Thoracic aorta (tissue), 2 donors: ENCODE measurements at regions not wholly inside any gene's neighbourhood (a gene's known extent, or its start where the extent isn't known, plus 50 kb on each side); places are given as distances from the start of the nearest gene placed in this dataset.

ENCODE experiments used
- ATAC-seq: fragments of 150-250 bp; one replicate; pipeline ENCODE4 v1.8.0; 2017; ENCODE audit warnings: low read depth; ENCODE audit not compliant: insufficient number of reproducible peaks, low FRiP score
- DNase-seq: peaks from one replicate; pipeline ENCODE4 v3.0.0-alpha.2; 2020; ENCODE audit warnings: low spot score
- H3K27ac ChIP-seq, 2 donors: fragments of 200-600 bp; sonication (generic); 1 replicate in 1 of 2; 2 replicates in 1 of 2; pipeline ENCODE4 v1.5.1; 2016; ENCODE audit warnings: mild to moderate bottlenecking in 2 of 2, moderate library complexity in 2 of 2
- H3K27me3 ChIP-seq: fragments of 200-600 bp; sonication (generic); replicated peaks from 2 replicates; pipeline ENCODE4 v1.6.0; 2016; ENCODE audit warnings: mild to moderate bottlenecking; ENCODE audit not compliant: insufficient read depth
- H3K36me3 ChIP-seq: fragments of 200-600 bp; sonication (generic); one replicate; pipeline ENCODE4 v1.5.1; 2016
- H3K4me1 ChIP-seq, 2 donors: fragments of 200-600 bp; sonication (generic); 1 replicate in 1 of 2; 2 replicates in 1 of 2; pipeline versions ENCODE4 v1.5.1 to v1.6.0; 2016; ENCODE audit warnings: low read depth in 2 of 2, mild to moderate bottlenecking in 1 of 2; ENCODE audit not compliant: control insufficient read depth in 1 of 2
- H3K4me3 ChIP-seq: fragments of 200-600 bp; sonication (generic); 2 replicates; pipeline ENCODE4 v1.5.1; 2016; ENCODE audit warnings: mild to moderate bottlenecking
- H3K9me3 ChIP-seq: fragments of 200-600 bp; sonication (generic); 2 replicates; pipeline ENCODE4 v1.5.1; 2016
- CTCF ChIP-seq: fragments of 200-600 bp; sonication (generic); IDR thresholded peaks from one replicate; pipeline ENCODE4 v1.5.1; 2019; ENCODE audit warnings: antibody characterized with exemption

- H3K4me1 ChIP-seq = peaks cover 0 to 5% of the 10 kb centered on the region in 2 donors
- ATAC-seq (no peak), DNase-seq (no peak)
- no peak overlapping the region for H3K4me3 ChIP-seq
- H3K27me3 ChIP-seq = no peaks in the 10 kb centered on the region
- no peaks in the 10 kb centered on the region for H3K36me3 ChIP-seq
- TF ChIP-seq CTCF = no peak
- H3K9me3 ChIP-seq = no peaks in the 10 kb centered on the region
- H3K27ac ChIP-seq = no peak overlapping the region
These were observed 80.0 kb upstream of the NPVF start for GRCh38 chr7:25308246-25308645.

- Histone ChIP-seq H3K4me3 (no peak overlapping the region), H3K9me3 (no peaks in the 10 kb centered on the region), H3K27me3 (no peaks in the 10 kb centered on the region), H3K4me1 (no peaks in the 10 kb centered on the region), H3K36me3 (no peaks in the 10 kb centered on the region), H3K27ac (no peak overlapping the region)
- ATAC-seq = no peak
- no peak for DNase-seq
- TF ChIP-seq CTCF = no peak
These were observed 80.8 kb upstream of the NPVF start for GRCh38 chr7:25308906-25309705.

- no peak for DNase-seq
- Histone ChIP-seq H3K4me1 (no peaks in the 10 kb centered on the region), H3K27me3 (no peaks in the 10 kb centered on the region), H3K27ac (no peak overlapping the region), H3K36me3 (no peaks in the 10 kb centered on the region), H3K4me3 (no peak overlapping the region), H3K9me3 (no peaks in the 10 kb centered on the region)
- no peak for ATAC-seq
- no peak for TF ChIP-seq CTCF
These were observed 82.6 kb upstream of the NPVF start for GRCh38 chr7:25310896-25311295.

- no peak for TF ChIP-seq CTCF
- Histone ChIP-seq H3K27me3 (no peaks in the 10 kb centered on the region), H3K27ac (no peak overlapping the region), H3K4me3 (no peak overlapping the region), H3K9me3 (no peaks in the 10 kb centered on the region), H3K4me1 (no peaks in the 10 kb centered on the region), H3K36me3 (no peaks in the 10 kb centered on the region)
- DNase-seq (no peak), ATAC-seq (no peak)
These were observed 83.1 kb upstream of the NPVF start for GRCh38 chr7:25311346-25311745.

GRCh38 chr7:25312968-25313367 lies 84.7 kb upstream of the NPVF start:
- Histone ChIP-seq H3K27ac (no peak overlapping the region), H3K36me3 (no peaks in the 10 kb centered on the region), H3K9me3 (no peaks in the 10 kb centered on the region), H3K4me1 (no peaks in the 10 kb centered on the region), H3K4me3 (no peak overlapping the region), H3K27me3 (no peaks in the 10 kb centered on the region)
- TF ChIP-seq CTCF = no peak
- no peak for ATAC-seq
- DNase-seq = no peak
